Peyer's patch (tissue), 4 donors: ENCODE measurements at regions not wholly inside any gene's neighbourhood (a gene's known extent, or its start where the extent isn't known, plus 50 kb on each side); places are given as distances from the start of the nearest gene placed in this dataset.

ENCODE experiments used
- POLR2A ChIP-seq, 2 donors: fragments of 450-650 bp; IDR thresholded peaks; one replicate each; pipeline ENCODE4 v1.5.1; 2017; ENCODE audit warnings: antibody characterized with exemption in 2 of 2, mild to moderate bottlenecking in 2 of 2, moderate library complexity in 2 of 2
- TF ChIP-seq, protein P1 (sequence below), 6 experiments: fragments of 450-650 bp in 4 of 6; fragments of 200-600 bp in 2 of 6; sonication (generic) in 1 of 6; IDR thresholded peaks; one replicate each; pipeline ENCODE4 v1.5.1; 2017 to 2019; ENCODE audit warnings: antibody characterized with exemption in 6 of 6, mild to moderate bottlenecking in 3 of 6, moderate library complexity in 1 of 6

GRCh38 chr10:117603726-117604125, 61.2 kb downstream of the EMX2 start:
- TF ChIP-seq, protein P1, sequence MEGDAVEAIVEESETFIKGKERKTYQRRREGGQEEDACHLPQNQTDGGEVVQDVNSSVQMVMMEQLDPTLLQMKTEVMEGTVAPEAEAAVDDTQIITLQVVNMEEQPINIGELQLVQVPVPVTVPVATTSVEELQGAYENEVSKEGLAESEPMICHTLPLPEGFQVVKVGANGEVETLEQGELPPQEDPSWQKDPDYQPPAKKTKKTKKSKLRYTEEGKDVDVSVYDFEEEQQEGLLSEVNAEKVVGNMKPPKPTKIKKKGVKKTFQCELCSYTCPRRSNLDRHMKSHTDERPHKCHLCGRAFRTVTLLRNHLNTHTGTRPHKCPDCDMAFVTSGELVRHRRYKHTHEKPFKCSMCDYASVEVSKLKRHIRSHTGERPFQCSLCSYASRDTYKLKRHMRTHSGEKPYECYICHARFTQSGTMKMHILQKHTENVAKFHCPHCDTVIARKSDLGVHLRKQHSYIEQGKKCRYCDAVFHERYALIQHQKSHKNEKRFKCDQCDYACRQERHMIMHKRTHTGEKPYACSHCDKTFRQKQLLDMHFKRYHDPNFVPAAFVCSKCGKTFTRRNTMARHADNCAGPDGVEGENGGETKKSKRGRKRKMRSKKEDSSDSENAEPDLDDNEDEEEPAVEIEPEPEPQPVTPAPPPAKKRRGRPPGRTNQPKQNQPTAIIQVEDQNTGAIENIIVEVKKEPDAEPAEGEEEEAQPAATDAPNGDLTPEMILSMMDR (IDR thresholded peaks at IDR 0.05), result no peak
- TF ChIP-seq POLR2A (IDR thresholded peaks at IDR 0.05), result no peak
